ENCODE measurements at regions not wholly inside any gene's neighbourhood (a gene's known extent, or its start where the extent isn't known, plus 50 kb on each side); places are given as distances from the start of the nearest gene placed in this dataset.

- no peak for TF ChIP-seq POLR2A (IDR thresholded peaks at IDR 0.05; ENCODE audit: low read length)
- TF ChIP-seq GATA1 (IDR thresholded peaks at IDR 0.05; ENCODE audit: low read depth, low read length): no peak
Observed at GRCh38 chr15:99842071-99842470, 108.8 kb upstream of the LYSMD4 start.
